ENCODE measurements at regions not wholly inside any gene's neighbourhood (a gene's known extent, or its start where the extent isn't known, plus 50 kb on each side); places are given as distances from the start of the nearest gene placed in this dataset.
"Not testable (repeated sequence)": the region's sequence is repeated elsewhere in the genome, so short reads cannot be mapped to it uniquely, and the experiment has no call there.

- Histone ChIP-seq H3K27ac (no peak overlapping the region), H3K36me3 (no peaks in the 10 kb centered on the region), H3K9me3 (no peaks in the 10 kb centered on the region), H3K4me1 (no peaks in the 10 kb centered on the region), H3K27me3 (peaks cover 0 to 3% (median 0%) of the 10 kb centered on the region in 3 donors), H3K4me3 (no peak overlapping the region)
- no peak for ATAC-seq
- intact Hi-C loops (cut with DNase I; ENCODE audit: low total_unique reads), result no loop called here
- TF ChIP-seq CTCF (IDR thresholded peaks at IDR 0.05 in 4 of 5, conservative IDR thresholded peaks at IDR 0.05 in 1 of 5), result no peak
- no peak for TF ChIP-seq POLR2A (IDR thresholded peaks at IDR 0.05)
- DNase-seq, result no peak
- in situ Hi-C loops (cut with MboI; ENCODE audit: low sequenced_read_pairs in 4 of 4), result no loop called here
Measured at GRCh38 chr1:5125208-5125607, 470.8 kb downstream of the AJAP1 start.

- no peaks in the 10 kb centered on the region for H3K4me1 ChIP-seq
- intact Hi-C loops (cut with DNase I; ENCODE audit: low total_unique reads) (no loop called here), in situ Hi-C loops (cut with MboI; ENCODE audit: low sequenced_read_pairs in 4 of 4) (no loop called here)
- H3K4me3 ChIP-seq, result no peak overlapping the region
- DNase-seq, result no peak
- no peaks in the 10 kb centered on the region for H3K36me3 ChIP-seq
- H3K9me3 ChIP-seq, result no peaks in the 10 kb centered on the region
- ATAC-seq, result no peak
- no peak for TF ChIP-seq CTCF (IDR thresholded peaks at IDR 0.05 in 4 of 5, conservative IDR thresholded peaks at IDR 0.05 in 1 of 5)
- TF ChIP-seq POLR2A (IDR thresholded peaks at IDR 0.05), result no peak
- peaks cover 0 to 3% (median 0%) of the 10 kb centered on the region in 3 donors for H3K27me3 ChIP-seq
- H3K27ac ChIP-seq, result no peak overlapping the region
Measured at GRCh38 chr1:5120559-5120958, 466.1 kb downstream of the AJAP1 start.

- intact Hi-C loops (cut with DNase I; ENCODE audit: low total_unique reads) (no loop called here), in situ Hi-C loops (cut with MboI; ENCODE audit: low sequenced_read_pairs in 4 of 4) (no loop called here)
- Histone ChIP-seq H3K27me3 (peaks cover 0 to 3% (median 0%) of the 10 kb centered on the region in 3 donors), H3K9me3 (no peaks in the 10 kb centered on the region), H3K27ac (no peak overlapping the region), H3K36me3 (no peaks in the 10 kb centered on the region), H3K4me1 (no peaks in the 10 kb centered on the region), H3K4me3 (no peak overlapping the region)
- TF ChIP-seq POLR2A (IDR thresholded peaks at IDR 0.05) (no peak), CTCF (IDR thresholded peaks at IDR 0.05 in 4 of 5, conservative IDR thresholded peaks at IDR 0.05 in 1 of 5) (no peak)
- ATAC-seq (no peak), DNase-seq (no peak)
Measured at GRCh38 chr1:5119366-5120234, 465.2 kb downstream of the AJAP1 start.

- H3K9me3 ChIP-seq; in situ Hi-C loops (cut with MboI; ENCODE audit: low sequenced_read_pairs in 4 of 4): not testable (repeated sequence)
Measured at GRCh38 chr1:5118771-5119170, 464.4 kb downstream of the AJAP1 start.

GRCh38 chr1:5118292-5118691 is 463.9 kb downstream of the AJAP1 start:
- ATAC-seq; in situ Hi-C loops (cut with MboI; ENCODE audit: low sequenced_read_pairs in 4 of 4); H3K4me3 ChIP-seq; H3K27me3 ChIP-seq; H3K27ac ChIP-seq; H3K9me3 ChIP-seq; H3K4me1 ChIP-seq; H3K36me3 ChIP-seq; DNase-seq; intact Hi-C loops (cut with DNase I; ENCODE audit: low total_unique reads): not testable (repeated sequence)

More at GRCh38 chr1:5118771-5119170, 464.4 kb downstream of the AJAP1 start:
- DNase-seq; ATAC-seq; H3K36me3 ChIP-seq; intact Hi-C loops (cut with DNase I; ENCODE audit: low total_unique reads); H3K27me3 ChIP-seq; H3K4me1 ChIP-seq; H3K27ac ChIP-seq; H3K4me3 ChIP-seq: not testable (repeated sequence)

Data from gastrocnemius medialis (tissue), 4 donors.